Small intestine (tissue), 7 donors: ENCODE measurements at regions not wholly inside any gene's neighbourhood (a gene's known extent, or its start where the extent isn't known, plus 50 kb on each side); places are given as distances from the start of the nearest gene placed in this dataset.

Source experiments
- DNase-seq, 2 donors: peaks; one replicate each; pipeline versions ENCODE4 v3.0.0 to v3.0.0-alpha.2; 2013
- FAIRE-seq: peaks from 2 replicates; lab custom pipeline; 2012; peaks lifted over from hg19 to GRCh38; lab: Jason Lieb, UNC
- H3K27ac ChIP-seq, 3 donors: one replicate each; pipeline ENCODE4 v1.5.1; 2013; ENCODE audit warnings: low read length in 2 of 3, mild to moderate bottlenecking in 2 of 3, control low read depth in 1 of 3, inconsistent platforms in 1 of 3, low read depth in 1 of 3, moderate library complexity in 1 of 3
- H3K27me3 ChIP-seq, 3 donors: one replicate each; pipeline ENCODE4 v1.6.1; 2013; ENCODE audit warnings: low read length in 3 of 3, inconsistent platforms in 1 of 3; ENCODE audit not compliant: control insufficient read depth in 3 of 3, insufficient read depth in 3 of 3
- H3K36me3 ChIP-seq, 3 donors: one replicate each; pipeline ENCODE4 v1.6.1; 2013; ENCODE audit warnings: low read length in 3 of 3, inconsistent platforms in 1 of 3, low read depth in 1 of 3, mild to moderate bottlenecking in 1 of 3, moderate library complexity in 1 of 3; ENCODE audit not compliant: control insufficient read depth in 3 of 3, insufficient read depth in 2 of 3
- H3K4me1 ChIP-seq, 3 donors: one replicate each; pipeline ENCODE4 v1.6.1; 2013; ENCODE audit warnings: low read length in 2 of 3, inconsistent platforms in 1 of 3, low read depth in 1 of 3, mild to moderate bottlenecking in 1 of 3, moderate library complexity in 1 of 3; ENCODE audit not compliant: control insufficient read depth in 3 of 3, insufficient read depth in 2 of 3
- H3K4me3 ChIP-seq, 3 donors: one replicate each; pipeline ENCODE4 v1.5.1; 2013; ENCODE audit warnings: low read length in 3 of 3, control low read depth in 1 of 3, inconsistent platforms in 1 of 3, low read depth in 1 of 3, mild to moderate bottlenecking in 1 of 3, moderate library complexity in 1 of 3
- H3K9me3 ChIP-seq, 2 donors: one replicate each; pipeline ENCODE4 v1.6.1; 2013; ENCODE audit warnings: low read depth in 1 of 2, low read length in 1 of 2; ENCODE audit not compliant: control insufficient read depth in 2 of 2, insufficient read depth in 1 of 2
- WGBS, 3 donors: extraction: QIAGEN DNeasy Blood & Tissue Kit; methylation state at CpG; one replicate each; pipeline ENCODE4 v1.1.7; 2013; 5-methylcytosine and 5-hydroxymethylcytosine counted together
- donor health status: healthy with polysubstance abuse.
- donor health status: control.
- donor health status: control.
- donor health status: Bipolar disorder and iron deficiency.
- donor health status: healthy.

- FAIRE-seq (no peak), DNase-seq (no peak)
- H3K9me3 ChIP-seq = no peaks in the 10 kb centered on the region
- H3K27ac ChIP-seq = no peak overlapping the region
- H3K27me3 ChIP-seq = no peaks in the 10 kb centered on the region
- no peaks in the 10 kb centered on the region for H3K36me3 ChIP-seq
- H3K4me1 ChIP-seq = no peaks in the 10 kb centered on the region
- no peak overlapping the region for H3K4me3 ChIP-seq
- WGBS, 3 donors = 70 to 81% (median 72%) methylated on average over 20 of the region's 20 CpGs
Observed at GRCh38 chr22:49462795-49463194, 364.9 kb downstream of the BRD1 start.

GRCh38 chr22:49462291-49462690, 365.4 kb downstream of the BRD1 start:
- H3K27me3 ChIP-seq = no peaks in the 10 kb centered on the region

GRCh38 chr22:49461674-49462073, 366.0 kb downstream of the BRD1 start:
- 79 to 94% (median 86%) methylated on average over 19 of the region's 19 CpGs for WGBS, 3 donors
- no peaks in the 10 kb centered on the region for H3K36me3 ChIP-seq
- H3K27ac ChIP-seq = no peak overlapping the region
- H3K4me3 ChIP-seq = no peak overlapping the region
- FAIRE-seq = no peak
- no peaks in the 10 kb centered on the region for H3K9me3 ChIP-seq
- no peak for DNase-seq
- H3K4me1 ChIP-seq = no peaks in the 10 kb centered on the region
- H3K27me3 ChIP-seq = no peaks in the 10 kb centered on the region

More at GRCh38 chr22:49462291-49462690, 365.4 kb downstream of the BRD1 start:
- FAIRE-seq (no peak), DNase-seq (no peak)
- Histone ChIP-seq H3K4me3 (no peak overlapping the region), H3K4me1 (no peaks in the 10 kb centered on the region), H3K9me3 (no peaks in the 10 kb centered on the region), H3K36me3 (no peaks in the 10 kb centered on the region), H3K27ac (no peak overlapping the region)
- WGBS, 3 donors = 86 to 91% (median 89%) methylated on average over 13 of the region's 13 CpGs

GRCh38 chr22:49460592-49461281, 366.9 kb downstream of the BRD1 start:
- H3K9me3 ChIP-seq = no peaks in the 10 kb centered on the region
- no peaks in the 10 kb centered on the region for H3K36me3 ChIP-seq
- no peaks in the 10 kb centered on the region for H3K27me3 ChIP-seq
- H3K27ac ChIP-seq = no peak overlapping the region
- FAIRE-seq = no peak
- no peak for DNase-seq
- 49 to 67% (median 61%) methylated on average over 15 of the region's 15 CpGs for WGBS, 3 donors
- no peaks in the 10 kb centered on the region for H3K4me1 ChIP-seq
- no peak overlapping the region for H3K4me3 ChIP-seq

GRCh38 chr22:49460091-49460490, 367.6 kb downstream of the BRD1 start:
- no peaks in the 10 kb centered on the region for H3K9me3 ChIP-seq
- no peaks in the 10 kb centered on the region for H3K4me1 ChIP-seq
- DNase-seq (no peak), FAIRE-seq (no peak)
- no peaks in the 10 kb centered on the region for H3K27me3 ChIP-seq
- H3K36me3 ChIP-seq = no peaks in the 10 kb centered on the region
- H3K4me3 ChIP-seq = no peak overlapping the region
- WGBS, 3 donors = 58 to 66% (median 65%) methylated on average over 5 of the region's 5 CpGs
- H3K27ac ChIP-seq = no peak overlapping the region

GRCh38 chr22:49458708-49459099, 369.0 kb downstream of the BRD1 start:
- no peak overlapping the region for H3K4me3 ChIP-seq
- FAIRE-seq (no peak), DNase-seq (no peak)
- no peak overlapping the region for H3K27ac ChIP-seq
- H3K27me3 ChIP-seq = no peaks in the 10 kb centered on the region
- 81 to 91% (median 85%) methylated on average over 15 of the region's 15 CpGs for WGBS, 3 donors
- H3K4me1 ChIP-seq = no peaks in the 10 kb centered on the region
- no peaks in the 10 kb centered on the region for H3K36me3 ChIP-seq
- no peaks in the 10 kb centered on the region for H3K9me3 ChIP-seq

- no peak overlapping the region for H3K27ac ChIP-seq
- no peak for DNase-seq
- no peak for FAIRE-seq
Observed at GRCh38 chr22:49457946-49458707, 369.5 kb downstream of the BRD1 start.

GRCh38 chr22:49457146-49457545, 370.5 kb downstream of the BRD1 start:
- Histone ChIP-seq H3K27me3 (no peaks in the 10 kb centered on the region), H3K4me3 (no peak overlapping the region), H3K4me1 (no peaks in the 10 kb centered on the region), H3K36me3 (no peaks in the 10 kb centered on the region), H3K9me3 (no peaks in the 10 kb centered on the region), H3K27ac (no peak overlapping the region)
- FAIRE-seq = no peak
- DNase-seq = no peak
- WGBS, 3 donors = 50 to 60% (median 53%) methylated on average over 17 of the region's 17 CpGs

More at GRCh38 chr22:49457946-49458707, 369.5 kb downstream of the BRD1 start:
- Histone ChIP-seq H3K4me1 (no peaks in the 10 kb centered on the region), H3K9me3 (no peaks in the 10 kb centered on the region), H3K27me3 (no peaks in the 10 kb centered on the region), H3K4me3 (no peak overlapping the region), H3K36me3 (no peaks in the 10 kb centered on the region)
- 76 to 84% (median 82%) methylated on average over 14 of the region's 14 CpGs for WGBS, 3 donors
